ENCODE measurements at regions not wholly inside any gene's neighbourhood (a gene's known extent, or its start where the extent isn't known, plus 50 kb on each side); places are given as distances from the start of the nearest gene placed in this dataset.

GRCh38 chr18:78717766-78718150 is 261.9 kb upstream of the SALL3 start:
- peaks cover 10 to 26% (median 16%) of the 10 kb centered on the region in 7 donors for H3K9me3 Mint-ChIP-seq
- DNase-seq: no peak
- no peak overlapping the region for H2AFZ ChIP-seq (ENCODE audit: insufficient read depth, low read depth, low read length, poor library complexity, severe bottlenecking)
- 95% methylated on average over 6 of the region's 6 CpGs for WGBS (ENCODE audit: insufficient coverage)
- no peaks in the 10 kb centered on the region for H3K36me3 Mint-ChIP-seq
- H3K27me3 Mint-ChIP-seq (ENCODE audit: low read depth in 3 of 3): peaks cover 8 to 20% (median 11%) of the 10 kb centered on the region in 3 donors
- H3K27ac Mint-ChIP-seq: no peak overlapping the region
- no peak for TF ChIP-seq CTCF (IDR thresholded peaks at IDR 0.05)
- no peak overlapping the region for H3K27ac ChIP-seq (ENCODE audit: low read depth in 1 of 2, low read length in 2 of 2)
- peaks cover 0 to 18% of the 10 kb centered on the region in 2 donors for H3K27me3 ChIP-seq (ENCODE audit: control insufficient read depth in 2 of 2, insufficient read depth in 2 of 2, low read length in 2 of 2)
- H3K4me3 ChIP-seq (replicated peaks in 1 of 3; ENCODE audit: low read depth in 2 of 3, low read length in 3 of 3): no peak overlapping the region
- no peaks in the 10 kb centered on the region for H3K79me2 ChIP-seq (ENCODE audit: insufficient read depth, low read length)
- no peak overlapping the region for H3K9ac ChIP-seq (ENCODE audit: insufficient read depth, low read length, poor library complexity, severe bottlenecking)
- no peaks in the 10 kb centered on the region for H3K4me1 Mint-ChIP-seq
- intact Hi-C loops (cut with micrococcal nuclease): no loop called here
- no peaks in the 10 kb centered on the region for H3K36me3 ChIP-seq (replicated peaks in 1 of 2; ENCODE audit: control insufficient read depth in 1 of 2, insufficient read depth in 2 of 2, low read length in 2 of 2)
- H3K4me1 ChIP-seq (ENCODE audit: control insufficient read depth in 1 of 2, insufficient read depth in 2 of 2, low read length in 2 of 2): no peaks in the 10 kb centered on the region
- no peak overlapping the region for H3K4me2 ChIP-seq (replicated peaks; ENCODE audit: extremely low read depth, low read length, poor library complexity, severe bottlenecking)
- H4K20me1 ChIP-seq (ENCODE audit: insufficient read depth, low read length): no peaks in the 10 kb centered on the region
- no peak overlapping the region for H3K4me3 Mint-ChIP-seq
- H3K9me3 ChIP-seq (replicated peaks in 1 of 2; ENCODE audit: control insufficient read depth in 1 of 2, insufficient read depth in 1 of 2, low read length in 2 of 2): peaks cover 9 to 21% of the 10 kb centered on the region in 2 donors

GRCh38 chr18:78719821-78720220 is 259.8 kb upstream of the SALL3 start:
- Histone ChIP-seq H3K4me3 (replicated peaks in 1 of 3; ENCODE audit: low read depth in 2 of 3, low read length in 3 of 3) (no peak overlapping the region), H3K4me2 (replicated peaks; ENCODE audit: extremely low read depth, low read length, poor library complexity, severe bottlenecking) (no peak overlapping the region), H3K36me3 (replicated peaks in 1 of 2; ENCODE audit: control insufficient read depth in 1 of 2, insufficient read depth in 2 of 2, low read length in 2 of 2) (no peaks in the 10 kb centered on the region), H3K27me3 (ENCODE audit: control insufficient read depth in 2 of 2, insufficient read depth in 2 of 2, low read length in 2 of 2) (peaks cover 0 to 25% of the 10 kb centered on the region in 2 donors), H3K79me2 (ENCODE audit: insufficient read depth, low read length) (no peaks in the 10 kb centered on the region), H3K9ac (ENCODE audit: insufficient read depth, low read length, poor library complexity, severe bottlenecking) (no peak overlapping the region), H2AFZ (ENCODE audit: insufficient read depth, low read depth, low read length, poor library complexity, severe bottlenecking) (no peak overlapping the region), H3K27ac (ENCODE audit: low read depth in 1 of 2, low read length in 2 of 2) (no peak overlapping the region), H3K4me1 (ENCODE audit: control insufficient read depth in 1 of 2, insufficient read depth in 2 of 2, low read length in 2 of 2) (no peaks in the 10 kb centered on the region), H4K20me1 (ENCODE audit: insufficient read depth, low read length) (no peaks in the 10 kb centered on the region), H3K9me3 (replicated peaks in 1 of 2; ENCODE audit: control insufficient read depth in 1 of 2, insufficient read depth in 1 of 2, low read length in 2 of 2) (peaks cover 9 to 21% of the 10 kb centered on the region in 2 donors)
- 90% methylated on average over 3 of the region's 11 CpGs for WGBS (ENCODE audit: insufficient coverage)
- Mint-ChIP-seq H3K27ac (no peak overlapping the region), H3K27me3 (ENCODE audit: low read depth in 3 of 3) (peaks cover 10 to 22% (median 21%) of the 10 kb centered on the region in 3 donors), H3K4me3 (no peak overlapping the region), H3K36me3 (no peaks in the 10 kb centered on the region), H3K4me1 (no peaks in the 10 kb centered on the region), H3K9me3 (peaks cover 10 to 23% (median 16%) of the 10 kb centered on the region in 7 donors)
- DNase-seq: no peak
- no peak for TF ChIP-seq CTCF (IDR thresholded peaks at IDR 0.05)
- intact Hi-C loops (cut with micrococcal nuclease): no loop called here
